ENCODE measurements at regions not wholly inside any gene's neighbourhood (a gene's known extent, or its start where the extent isn't known, plus 50 kb on each side); places are given as distances from the start of the nearest gene placed in this dataset.

GRCh38 chr7:124388751-124389150 is 355.9 kb upstream of the TMEM229A start:
- Mint-ChIP-seq H3K36me3 (ENCODE audit: insufficient read depth, unreplicated experiment) (no peaks in the 10 kb centered on the region), H3K27me3 (ENCODE audit: insufficient read depth, unreplicated experiment) (no peaks in the 10 kb centered on the region), H3K4me1 (ENCODE audit: low read depth, unreplicated experiment) (no peaks in the 10 kb centered on the region), H3K27ac (ENCODE audit: unreplicated experiment) (no peak overlapping the region), H3K4me3 (ENCODE audit: unreplicated experiment) (no peak overlapping the region), H3K9me3 (ENCODE audit: unreplicated experiment) (no peaks in the 10 kb centered on the region)
- intact Hi-C loops (cut with micrococcal nuclease; ENCODE audit: unreplicated experiment) = no loop called here
- Histone ChIP-seq H3K9me3 (no peaks in the 10 kb centered on the region), H3K27me3 (replicated peaks; ENCODE audit: control insufficient read depth, insufficient read depth, low read length) (no peaks in the 10 kb centered on the region), H3K36me3 (ENCODE audit: control insufficient read depth, insufficient read depth, low read length) (no peaks in the 10 kb centered on the region), H3K4me1 (no peaks in the 10 kb centered on the region), H3K4me3 (ENCODE audit: low read depth, low read length) (no peak overlapping the region)
- TF ChIP-seq, protein P1, sequence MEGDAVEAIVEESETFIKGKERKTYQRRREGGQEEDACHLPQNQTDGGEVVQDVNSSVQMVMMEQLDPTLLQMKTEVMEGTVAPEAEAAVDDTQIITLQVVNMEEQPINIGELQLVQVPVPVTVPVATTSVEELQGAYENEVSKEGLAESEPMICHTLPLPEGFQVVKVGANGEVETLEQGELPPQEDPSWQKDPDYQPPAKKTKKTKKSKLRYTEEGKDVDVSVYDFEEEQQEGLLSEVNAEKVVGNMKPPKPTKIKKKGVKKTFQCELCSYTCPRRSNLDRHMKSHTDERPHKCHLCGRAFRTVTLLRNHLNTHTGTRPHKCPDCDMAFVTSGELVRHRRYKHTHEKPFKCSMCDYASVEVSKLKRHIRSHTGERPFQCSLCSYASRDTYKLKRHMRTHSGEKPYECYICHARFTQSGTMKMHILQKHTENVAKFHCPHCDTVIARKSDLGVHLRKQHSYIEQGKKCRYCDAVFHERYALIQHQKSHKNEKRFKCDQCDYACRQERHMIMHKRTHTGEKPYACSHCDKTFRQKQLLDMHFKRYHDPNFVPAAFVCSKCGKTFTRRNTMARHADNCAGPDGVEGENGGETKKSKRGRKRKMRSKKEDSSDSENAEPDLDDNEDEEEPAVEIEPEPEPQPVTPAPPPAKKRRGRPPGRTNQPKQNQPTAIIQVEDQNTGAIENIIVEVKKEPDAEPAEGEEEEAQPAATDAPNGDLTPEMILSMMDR (IDR thresholded peaks at IDR 0.05; ENCODE audit: insufficient read depth in 1 of 2, low read depth in 1 of 2, low read length in 1 of 2, severe bottlenecking in 1 of 2, unreplicated experiment in 1 of 2) = no peak
- CTCF ChIA-PET = no interaction called here
- POLR2A ChIA-PET = no interaction called here
- BruUV-seq (replicated peaks) = no TSS peak
- DNase-seq = no peak

DNA sequence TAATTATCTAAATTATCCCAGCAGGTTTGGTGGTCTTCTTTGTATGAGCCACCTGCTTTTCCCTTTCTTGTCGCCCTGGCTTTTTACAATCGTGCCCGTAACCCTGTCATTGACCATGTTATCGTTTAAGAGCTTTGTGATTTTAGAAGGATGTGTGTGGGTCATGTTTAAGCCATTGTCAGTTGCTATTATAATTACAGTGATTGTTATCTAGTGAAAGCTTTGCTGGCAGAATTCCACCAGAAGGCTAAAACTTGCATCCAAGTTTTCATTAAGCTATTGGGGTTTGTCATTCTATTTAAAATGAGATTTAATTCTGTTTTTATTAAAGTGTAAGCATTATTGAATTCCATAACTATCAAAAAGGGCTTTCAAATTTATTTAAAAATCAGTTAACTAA is 354.2 kb upstream of the TMEM229A start:
- ChIA-PET POLR2A (no interaction called here), CTCF (no interaction called here)
- TF ChIP-seq, protein P1 (IDR thresholded peaks at IDR 0.05; ENCODE audit: insufficient read depth in 1 of 2, low read depth in 1 of 2, low read length in 1 of 2, severe bottlenecking in 1 of 2, unreplicated experiment in 1 of 2) = no peak
- DNase-seq = no peak
- Mint-ChIP-seq H3K4me3 (ENCODE audit: unreplicated experiment) (no peak overlapping the region), H3K27me3 (ENCODE audit: insufficient read depth, unreplicated experiment) (peaks cover 5% of the 10 kb centered on the region), H3K36me3 (ENCODE audit: insufficient read depth, unreplicated experiment) (no peaks in the 10 kb centered on the region), H3K4me1 (ENCODE audit: low read depth, unreplicated experiment) (no peaks in the 10 kb centered on the region), H3K27ac (ENCODE audit: unreplicated experiment) (no peak overlapping the region), H3K9me3 (ENCODE audit: unreplicated experiment) (no peaks in the 10 kb centered on the region)
- Histone ChIP-seq H3K9me3 (no peaks in the 10 kb centered on the region), H3K4me3 (ENCODE audit: low read depth, low read length) (no peak overlapping the region), H3K27me3 (replicated peaks; ENCODE audit: control insufficient read depth, insufficient read depth, low read length) (no peaks in the 10 kb centered on the region), H3K4me1 (no peaks in the 10 kb centered on the region), H3K36me3 (ENCODE audit: control insufficient read depth, insufficient read depth, low read length) (no peaks in the 10 kb centered on the region)
- intact Hi-C loops (cut with micrococcal nuclease; ENCODE audit: unreplicated experiment) = no loop called here
- no TSS peak for BruUV-seq (replicated peaks)

DNA sequence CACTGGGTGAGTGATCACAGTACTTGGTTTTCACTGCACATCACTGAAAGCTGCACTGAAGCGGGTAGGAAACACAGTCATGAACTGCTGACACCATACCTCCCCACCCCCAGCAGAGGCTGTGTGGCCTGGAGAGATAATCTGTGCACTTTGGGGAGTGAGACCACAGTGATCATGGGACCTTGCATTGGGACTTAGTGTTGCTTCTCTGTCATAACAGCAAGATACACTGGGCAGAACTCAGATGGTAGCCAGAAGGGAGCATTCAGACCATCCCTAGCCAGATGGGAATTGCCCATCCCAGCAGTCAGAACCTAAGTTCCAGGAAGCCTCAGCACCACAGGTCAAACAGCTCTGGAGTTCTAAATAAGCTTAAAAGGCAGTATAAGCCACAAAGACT is 346.4 kb upstream of the TMEM229A start:
- H3K9me3 Mint-ChIP-seq (ENCODE audit: unreplicated experiment) = no peaks in the 10 kb centered on the region
- Histone ChIP-seq H3K4me1 (no peaks in the 10 kb centered on the region), H3K36me3 (ENCODE audit: control insufficient read depth, insufficient read depth, low read length) (no peaks in the 10 kb centered on the region), H3K27me3 (replicated peaks; ENCODE audit: control insufficient read depth, insufficient read depth, low read length) (no peaks in the 10 kb centered on the region; the same call in 1 of the 2 replicates), H3K4me3 (ENCODE audit: low read depth, low read length) (no peak overlapping the region), H3K9me3 (no peaks in the 10 kb centered on the region)
- H3K36me3 Mint-ChIP-seq (ENCODE audit: insufficient read depth, unreplicated experiment) = no peaks in the 10 kb centered on the region
- intact Hi-C loops (cut with micrococcal nuclease; ENCODE audit: unreplicated experiment) = no loop called here
- BruUV-seq (replicated peaks) = no TSS peak
- TF ChIP-seq, protein P1 (IDR thresholded peaks at IDR 0.05; ENCODE audit: insufficient read depth in 1 of 2, low read depth in 1 of 2, low read length in 1 of 2, severe bottlenecking in 1 of 2, unreplicated experiment in 1 of 2) = no peak
- no peak overlapping the region for H3K27ac Mint-ChIP-seq (ENCODE audit: unreplicated experiment)
- no peak overlapping the region for H3K4me3 Mint-ChIP-seq (ENCODE audit: unreplicated experiment)
- no peak for DNase-seq
- CTCF ChIA-PET = no interaction called here
- H3K4me1 Mint-ChIP-seq (ENCODE audit: low read depth, unreplicated experiment) = no peaks in the 10 kb centered on the region
- POLR2A ChIA-PET = no interaction called here
- peaks cover 5% of the 10 kb centered on the region for H3K27me3 Mint-ChIP-seq (ENCODE audit: insufficient read depth, unreplicated experiment)

Data from Caco-2 (cell line).